HCT116 (cell line): ENCODE measurements at regions not wholly inside any gene's neighbourhood (a gene's known extent, or its start where the extent isn't known, plus 50 kb on each side); places are given as distances from the start of the nearest gene placed in this dataset.

Experiments
- CEBPB ChIP-seq: IDR thresholded peaks from 2 replicates; pipeline ENCODE4 v1.6.1; 2012; ENCODE audit warnings: low read depth
- EZH2 ChIP-seq: fragments of 200-600 bp; sonication (generic); IDR thresholded peaks from 2 replicates; pipeline ENCODE4 v1.6.1; 2017; ENCODE audit warnings: antibody characterized with exemption, mixed run types
- EZH2phosphoT487 ChIP-seq: fragments of 200-600 bp; IDR thresholded peaks from 2 replicates; pipeline ENCODE4 v1.6.1; 2018; ENCODE audit warnings: antibody characterized with exemption, borderline replicate concordance
- FOSL1 ChIP-seq: IDR thresholded peaks from 2 replicates; pipeline ENCODE4 v1.6.1; 2012; ENCODE audit warnings: low read depth
- POLR2AphosphoS5 ChIP-seq: IDR thresholded peaks from 2 replicates; pipeline ENCODE4 v1.6.1; 2011; ENCODE audit warnings: mild to moderate bottlenecking, low read depth, low read length, moderate library complexity

DNA sequence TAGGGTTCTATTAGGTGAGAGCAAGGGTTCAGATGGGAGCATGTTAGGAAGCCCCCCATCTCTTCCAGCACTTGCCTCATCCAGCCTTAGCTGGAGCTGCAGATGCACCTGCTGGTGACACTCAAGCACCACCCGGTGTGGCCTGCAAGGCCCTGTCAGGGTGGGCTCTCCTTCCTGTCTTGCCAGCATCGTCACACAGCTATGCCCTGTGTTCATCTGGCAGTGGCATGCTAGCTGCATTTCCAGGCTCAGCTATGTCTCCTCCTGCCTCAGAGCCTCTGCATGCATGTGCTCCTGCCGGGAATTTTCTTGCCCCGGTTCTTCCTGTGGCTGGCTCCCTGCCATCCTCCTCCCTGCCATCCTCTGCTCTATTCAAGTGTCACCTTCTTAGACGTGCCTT lies 129.7 kb upstream of the KLF6 start:
- TF ChIP-seq EZH2phosphoT487, result no peak
- no peak for TF ChIP-seq EZH2
- TF ChIP-seq FOSL1, result no peak
- TF ChIP-seq POLR2AphosphoS5, result no peak
- TF ChIP-seq CEBPB, result no peak
